KMS-11 (cell line): ENCODE measurements at regions not wholly inside any gene's neighbourhood (a gene's known extent, or its start where the extent isn't known, plus 50 kb on each side); places are given as distances from the start of the nearest gene placed in this dataset.

Source experiments
- H2AFZ ChIP-seq: fragments of 200-600 bp; sonication (generic); 2 replicates; pipeline ENCODE4 v1.6.1; 2016; ENCODE audit warnings: antibody characterized with exemption, mixed run types, low read depth
- H3K27ac ChIP-seq: fragments of 200-600 bp; sonication (generic); 2 replicates; pipeline ENCODE4 v1.6.1; 2016; ENCODE audit warnings: mild to moderate bottlenecking, mixed run types
- H3K27me3 ChIP-seq: fragments of 200-600 bp; sonication (generic); 2 replicates; pipeline ENCODE4 v1.6.1; 2017; ENCODE audit warnings: mild to moderate bottlenecking, low read depth, mixed run types, moderate library complexity; ENCODE audit not compliant: insufficient read depth
- H3K36me3 ChIP-seq: fragments of 200-600 bp; sonication (generic); 2 replicates; pipeline ENCODE4 v1.6.1; 2017; ENCODE audit warnings: mild to moderate bottlenecking, mixed run types; ENCODE audit not compliant: insufficient read depth
- H3K4me1 ChIP-seq: fragments of 200-600 bp; sonication (generic); 2 replicates; pipeline ENCODE4 v1.6.1; 2016; ENCODE audit warnings: mild to moderate bottlenecking, low read depth, mixed run types; ENCODE audit not compliant: poor library complexity, severe bottlenecking
- H3K4me2 ChIP-seq: fragments of 200-600 bp; sonication (generic); 2 replicates; pipeline ENCODE4 v1.7.0; 2016; ENCODE audit warnings: mild to moderate bottlenecking, mixed run types
- H3K4me3 ChIP-seq: fragments of 200-600 bp; sonication (generic); IDR thresholded peaks from 2 replicates; pipeline ENCODE4 v1.6.1; 2017; ENCODE audit warnings: low read depth, low read length, mixed read lengths; ENCODE audit not compliant: insufficient read depth
- H3K79me2 ChIP-seq: fragments of 200-600 bp; sonication (generic); 2 replicates; pipeline ENCODE4 v1.6.1; 2016; ENCODE audit warnings: low read depth, mixed run types; ENCODE audit not compliant: insufficient read depth
- H3K9ac ChIP-seq: fragments of 200-600 bp; sonication (generic); 2 replicates; pipeline ENCODE4 v1.6.1; 2016; ENCODE audit warnings: mild to moderate bottlenecking, mixed run types
- H4K20me1 ChIP-seq: fragments of 200-600 bp; sonication (generic); 2 replicates; pipeline ENCODE4 v1.6.1; 2016; ENCODE audit warnings: mild to moderate bottlenecking, mixed run types; ENCODE audit not compliant: insufficient read depth
- TF ChIP-seq, protein P1 (sequence below): fragments of 200-600 bp; sonication (generic); conservative IDR thresholded peaks from 2 replicates; pipeline ENCODE4 v1.6.1; 2017; ENCODE audit warnings: low read depth, mild to moderate bottlenecking, antibody characterized with exemption, low read length, moderate library complexity, mixed read lengths

DNA sequence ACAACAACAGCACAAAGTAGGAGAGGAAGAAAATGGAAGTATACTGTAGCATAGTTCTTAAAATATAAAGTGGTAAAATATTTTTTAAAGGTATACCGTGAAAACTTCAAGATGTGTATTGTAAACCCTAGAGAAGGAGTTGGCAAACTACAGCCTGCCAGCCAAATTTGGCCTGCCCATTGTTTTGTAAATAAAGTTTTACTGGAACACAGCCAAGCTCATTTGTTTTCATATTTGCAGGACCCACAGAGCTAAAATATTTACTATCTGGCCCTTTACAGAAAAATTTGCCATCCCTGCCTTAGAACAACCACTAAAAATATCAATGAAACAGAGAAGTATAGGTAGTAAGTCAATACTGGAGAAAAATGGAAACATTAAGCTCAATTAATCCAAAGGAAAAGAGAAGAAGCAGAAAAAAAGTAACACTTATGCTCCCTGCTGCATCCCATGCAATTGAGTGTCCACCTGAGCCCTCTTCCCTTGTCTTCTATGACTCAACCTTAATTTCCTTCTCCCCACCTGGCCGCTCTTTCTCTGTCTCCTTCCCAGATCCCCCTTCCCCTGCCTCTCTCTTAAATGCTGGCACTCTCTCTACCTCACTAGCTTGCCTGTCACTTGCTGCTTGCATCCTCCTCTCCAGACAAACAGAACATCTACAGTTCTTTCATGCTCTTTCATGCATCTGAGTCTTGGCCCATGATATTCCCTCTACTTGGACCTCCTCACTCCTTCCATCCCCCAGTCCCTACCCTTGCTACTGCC is 50.6 kb upstream of the FER start:
- H3K27ac ChIP-seq, result no peak overlapping the region
- no peak overlapping the region for H3K9ac ChIP-seq
- H3K79me2 ChIP-seq, result no peaks in the 10 kb centered on the region
- no peak overlapping the region for H2AFZ ChIP-seq
- H3K4me2 ChIP-seq, result no peak overlapping the region
- TF ChIP-seq, protein P1, sequence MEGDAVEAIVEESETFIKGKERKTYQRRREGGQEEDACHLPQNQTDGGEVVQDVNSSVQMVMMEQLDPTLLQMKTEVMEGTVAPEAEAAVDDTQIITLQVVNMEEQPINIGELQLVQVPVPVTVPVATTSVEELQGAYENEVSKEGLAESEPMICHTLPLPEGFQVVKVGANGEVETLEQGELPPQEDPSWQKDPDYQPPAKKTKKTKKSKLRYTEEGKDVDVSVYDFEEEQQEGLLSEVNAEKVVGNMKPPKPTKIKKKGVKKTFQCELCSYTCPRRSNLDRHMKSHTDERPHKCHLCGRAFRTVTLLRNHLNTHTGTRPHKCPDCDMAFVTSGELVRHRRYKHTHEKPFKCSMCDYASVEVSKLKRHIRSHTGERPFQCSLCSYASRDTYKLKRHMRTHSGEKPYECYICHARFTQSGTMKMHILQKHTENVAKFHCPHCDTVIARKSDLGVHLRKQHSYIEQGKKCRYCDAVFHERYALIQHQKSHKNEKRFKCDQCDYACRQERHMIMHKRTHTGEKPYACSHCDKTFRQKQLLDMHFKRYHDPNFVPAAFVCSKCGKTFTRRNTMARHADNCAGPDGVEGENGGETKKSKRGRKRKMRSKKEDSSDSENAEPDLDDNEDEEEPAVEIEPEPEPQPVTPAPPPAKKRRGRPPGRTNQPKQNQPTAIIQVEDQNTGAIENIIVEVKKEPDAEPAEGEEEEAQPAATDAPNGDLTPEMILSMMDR, result no peak
- no peak overlapping the region for H3K4me3 ChIP-seq
- H3K4me1 ChIP-seq, result no peaks in the 10 kb centered on the region
- no peaks in the 10 kb centered on the region for H3K27me3 ChIP-seq
- H3K36me3 ChIP-seq, result no peaks in the 10 kb centered on the region
- H4K20me1 ChIP-seq, result no peaks in the 10 kb centered on the region

DNA sequence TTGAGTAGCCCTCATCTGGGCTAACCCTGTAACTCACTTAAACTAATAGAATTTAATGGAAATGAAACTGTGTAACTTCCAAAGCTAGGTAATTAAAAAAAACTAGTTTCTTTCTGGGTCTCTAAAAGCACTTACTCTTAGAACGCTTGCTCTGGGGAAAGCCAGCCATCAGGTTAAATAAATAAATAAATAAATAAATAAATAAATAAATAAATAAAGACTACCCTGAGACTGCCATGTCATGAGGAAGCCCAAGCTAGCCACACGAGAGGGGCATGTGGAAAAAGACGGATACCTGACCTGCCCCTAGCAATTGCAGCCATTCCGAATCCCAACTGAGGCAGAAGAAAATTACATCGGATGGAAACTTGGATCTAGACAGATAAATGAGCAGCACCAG is 51.3 kb upstream of the FER start:
- Histone ChIP-seq H3K4me3 (no peak overlapping the region), H3K9ac (no peak overlapping the region), H3K36me3 (no peaks in the 10 kb centered on the region), H3K4me1 (no peaks in the 10 kb centered on the region), H4K20me1 (no peaks in the 10 kb centered on the region), H3K79me2 (no peaks in the 10 kb centered on the region), H2AFZ (no peak overlapping the region), H3K4me2 (no peak overlapping the region), H3K27me3 (no peaks in the 10 kb centered on the region), H3K27ac (no peak overlapping the region)
- TF ChIP-seq, protein P1, result no peak

DNA sequence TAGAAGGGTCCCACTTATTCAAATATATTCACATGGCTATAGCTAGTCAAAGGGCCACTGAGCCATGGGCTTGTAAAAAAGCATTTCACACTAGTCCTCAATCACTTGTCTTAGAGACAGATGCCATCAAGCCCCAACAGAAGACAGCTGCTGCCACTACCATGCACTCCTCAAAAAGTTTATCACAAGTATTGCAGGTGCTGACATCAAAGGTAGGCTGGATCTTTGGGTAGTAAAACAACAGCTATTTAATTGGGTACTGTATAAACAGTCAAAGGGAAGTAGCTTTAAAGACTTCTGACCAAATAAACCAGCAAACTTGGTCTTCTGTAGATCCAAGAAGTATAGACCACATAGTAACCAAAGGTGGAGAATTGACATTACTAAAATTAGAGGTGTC is 59.2 kb upstream of the FER start:
- Histone ChIP-seq H3K36me3 (no peaks in the 10 kb centered on the region), H2AFZ (no peak overlapping the region), H3K4me2 (no peak overlapping the region), H3K4me3 (no peak overlapping the region), H3K4me1 (no peaks in the 10 kb centered on the region), H3K79me2 (no peaks in the 10 kb centered on the region), H3K27me3 (no peaks in the 10 kb centered on the region), H3K9ac (no peak overlapping the region), H4K20me1 (no peaks in the 10 kb centered on the region), H3K27ac (no peak overlapping the region)
- TF ChIP-seq, protein P1, result no peak

DNA sequence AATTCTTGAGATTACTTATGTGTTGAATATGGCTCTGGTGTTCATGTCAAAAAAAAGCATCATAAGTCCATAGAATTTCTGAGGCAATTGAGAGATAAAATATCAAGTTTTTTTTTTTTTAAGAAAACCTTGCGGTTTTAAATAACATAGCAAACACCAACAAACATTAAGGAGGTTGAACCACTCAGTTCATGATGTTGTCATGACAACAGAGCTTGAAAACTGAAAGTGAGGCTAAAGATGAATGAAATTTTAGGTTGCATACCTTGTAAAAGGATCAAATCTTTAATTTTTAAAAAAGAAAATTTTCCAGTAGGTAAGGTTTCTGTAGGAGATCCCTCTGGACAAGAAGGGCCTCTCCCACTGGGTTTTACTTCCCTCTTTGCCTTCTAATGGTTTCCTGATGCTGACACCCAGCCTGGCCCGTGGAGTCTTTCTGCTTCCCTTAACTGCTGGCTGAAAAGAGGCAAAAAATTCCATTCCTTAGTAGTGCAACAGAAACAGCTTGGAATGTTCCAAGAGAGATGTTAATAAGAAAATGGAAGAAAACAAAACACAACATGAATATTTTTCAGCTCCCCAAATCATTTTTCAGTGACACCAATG is 60.0 kb upstream of the FER start:
- Histone ChIP-seq H3K4me1 (no peaks in the 10 kb centered on the region), H3K36me3 (no peaks in the 10 kb centered on the region), H2AFZ (no peak overlapping the region), H3K27ac (no peak overlapping the region), H4K20me1 (no peaks in the 10 kb centered on the region), H3K4me3 (no peak overlapping the region), H3K4me2 (no peak overlapping the region), H3K27me3 (no peaks in the 10 kb centered on the region), H3K79me2 (no peaks in the 10 kb centered on the region), H3K9ac (no peak overlapping the region)
- TF ChIP-seq, protein P1, result no peak
